ENCODE measurements at regions not wholly inside any gene's neighbourhood (a gene's known extent, or its start where the extent isn't known, plus 50 kb on each side); places are given as distances from the start of the nearest gene placed in this dataset.

DNA sequence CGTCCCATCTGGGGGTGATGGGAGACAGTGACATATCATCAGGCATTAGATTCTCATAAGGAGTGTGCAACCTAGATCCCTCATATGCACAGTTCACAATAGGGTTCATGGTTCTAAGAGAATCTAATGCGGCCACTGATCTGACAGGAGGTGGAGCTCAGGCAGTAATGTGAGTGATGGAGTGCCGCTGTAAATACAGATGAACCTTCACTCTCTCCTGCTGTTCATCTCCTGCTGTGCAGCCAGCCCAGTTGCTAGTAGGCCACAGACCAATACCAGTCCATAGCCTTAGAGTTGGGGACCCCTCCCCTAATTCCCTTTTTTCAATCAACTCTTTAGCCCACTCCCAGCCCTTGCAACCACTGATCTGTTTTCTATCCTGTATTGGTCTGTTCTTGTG, 581.1 kb upstream of the AUTS2 start:
- H3K9me2 ChIP-seq (ENCODE audit: insufficient read depth) = no peaks in the 10 kb centered on the region
- no peak overlapping the region for H3K4me3 ChIP-seq
- Mint-ChIP-seq H3K9me3 (peaks cover 94% of the 10 kb centered on the region), H3K4me1 (no peaks in the 10 kb centered on the region), H3K27ac (no peak overlapping the region), H3K36me3 (ENCODE audit: low read depth) (peaks cover 32% of the 10 kb centered on the region), H3K4me3 (no peak overlapping the region), H3K27me3 (ENCODE audit: insufficient read depth, low read depth, poor library complexity) (no peaks in the 10 kb centered on the region)
- ATAC-seq = no peak
- no peaks in the 10 kb centered on the region for H3K4me1 ChIP-seq (ENCODE audit: insufficient read depth)
- H3K79me2 ChIP-seq (replicated peaks; ENCODE audit: insufficient read depth) = no peaks in the 10 kb centered on the region
- no peaks in the 10 kb centered on the region for H3K36me3 ChIP-seq (ENCODE audit: insufficient read depth)
- H3K27ac ChIP-seq (ENCODE audit: low read depth) = no peak overlapping the region
- H3K4me2 ChIP-seq = no peak overlapping the region
- no peaks in the 10 kb centered on the region for H3K27me3 ChIP-seq (ENCODE audit: insufficient read depth)
- no peak overlapping the region for H2AFZ ChIP-seq
- H4K20me1 ChIP-seq (replicated peaks; ENCODE audit: insufficient read depth) = no peaks in the 10 kb centered on the region
- TF ChIP-seq ZNF114 (CRISPR knock-in tag; IDR thresholded peaks at IDR 0.05) (no peak), EZH2 (IDR thresholded peaks at IDR 0.05; ENCODE audit: low read depth, unreplicated experiment) (no peak), POLR2AphosphoS5 (IDR thresholded peaks at IDR 0.05; ENCODE audit: low read depth) (no peak), JUNB (IDR thresholded peaks at IDR 0.05; ENCODE audit: unreplicated experiment) (no peak), STAT1 (IDR thresholded peaks at IDR 0.05; ENCODE audit: unreplicated experiment) (no peak), NANOG (IDR thresholded peaks at IDR 0.05; ENCODE audit: borderline replicate concordance) (no peak), ZNF331 (CRISPR knock-in tag; IDR thresholded peaks at IDR 0.05; ENCODE audit: low read depth) (no peak), EZH2phosphoT487 (IDR thresholded peaks at IDR 0.05; ENCODE audit: unreplicated experiment) (no peak), CREB1 (CRISPR knock-in tag; IDR thresholded peaks at IDR 0.05; ENCODE audit: low read depth) (no peak)
- TF ChIP-seq, protein P1, sequence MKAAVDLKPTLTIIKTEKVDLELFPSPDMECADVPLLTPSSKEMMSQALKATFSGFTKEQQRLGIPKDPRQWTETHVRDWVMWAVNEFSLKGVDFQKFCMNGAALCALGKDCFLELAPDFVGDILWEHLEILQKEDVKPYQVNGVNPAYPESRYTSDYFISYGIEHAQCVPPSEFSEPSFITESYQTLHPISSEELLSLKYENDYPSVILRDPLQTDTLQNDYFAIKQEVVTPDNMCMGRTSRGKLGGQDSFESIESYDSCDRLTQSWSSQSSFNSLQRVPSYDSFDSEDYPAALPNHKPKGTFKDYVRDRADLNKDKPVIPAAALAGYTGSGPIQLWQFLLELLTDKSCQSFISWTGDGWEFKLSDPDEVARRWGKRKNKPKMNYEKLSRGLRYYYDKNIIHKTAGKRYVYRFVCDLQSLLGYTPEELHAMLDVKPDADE (IDR thresholded peaks at IDR 0.05) = no peak
- TF ChIP-seq, protein P2, sequence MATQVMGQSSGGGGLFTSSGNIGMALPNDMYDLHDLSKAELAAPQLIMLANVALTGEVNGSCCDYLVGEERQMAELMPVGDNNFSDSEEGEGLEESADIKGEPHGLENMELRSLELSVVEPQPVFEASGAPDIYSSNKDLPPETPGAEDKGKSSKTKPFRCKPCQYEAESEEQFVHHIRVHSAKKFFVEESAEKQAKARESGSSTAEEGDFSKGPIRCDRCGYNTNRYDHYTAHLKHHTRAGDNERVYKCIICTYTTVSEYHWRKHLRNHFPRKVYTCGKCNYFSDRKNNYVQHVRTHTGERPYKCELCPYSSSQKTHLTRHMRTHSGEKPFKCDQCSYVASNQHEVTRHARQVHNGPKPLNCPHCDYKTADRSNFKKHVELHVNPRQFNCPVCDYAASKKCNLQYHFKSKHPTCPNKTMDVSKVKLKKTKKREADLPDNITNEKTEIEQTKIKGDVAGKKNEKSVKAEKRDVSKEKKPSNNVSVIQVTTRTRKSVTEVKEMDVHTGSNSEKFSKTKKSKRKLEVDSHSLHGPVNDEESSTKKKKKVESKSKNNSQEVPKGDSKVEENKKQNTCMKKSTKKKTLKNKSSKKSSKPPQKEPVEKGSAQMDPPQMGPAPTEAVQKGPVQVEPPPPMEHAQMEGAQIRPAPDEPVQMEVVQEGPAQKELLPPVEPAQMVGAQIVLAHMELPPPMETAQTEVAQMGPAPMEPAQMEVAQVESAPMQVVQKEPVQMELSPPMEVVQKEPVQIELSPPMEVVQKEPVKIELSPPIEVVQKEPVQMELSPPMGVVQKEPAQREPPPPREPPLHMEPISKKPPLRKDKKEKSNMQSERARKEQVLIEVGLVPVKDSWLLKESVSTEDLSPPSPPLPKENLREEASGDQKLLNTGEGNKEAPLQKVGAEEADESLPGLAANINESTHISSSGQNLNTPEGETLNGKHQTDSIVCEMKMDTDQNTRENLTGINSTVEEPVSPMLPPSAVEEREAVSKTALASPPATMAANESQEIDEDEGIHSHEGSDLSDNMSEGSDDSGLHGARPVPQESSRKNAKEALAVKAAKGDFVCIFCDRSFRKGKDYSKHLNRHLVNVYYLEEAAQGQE (IDR thresholded peaks at IDR 0.05; ENCODE audit: unreplicated experiment) = no peak
- TF ChIP-seq, protein P3, sequence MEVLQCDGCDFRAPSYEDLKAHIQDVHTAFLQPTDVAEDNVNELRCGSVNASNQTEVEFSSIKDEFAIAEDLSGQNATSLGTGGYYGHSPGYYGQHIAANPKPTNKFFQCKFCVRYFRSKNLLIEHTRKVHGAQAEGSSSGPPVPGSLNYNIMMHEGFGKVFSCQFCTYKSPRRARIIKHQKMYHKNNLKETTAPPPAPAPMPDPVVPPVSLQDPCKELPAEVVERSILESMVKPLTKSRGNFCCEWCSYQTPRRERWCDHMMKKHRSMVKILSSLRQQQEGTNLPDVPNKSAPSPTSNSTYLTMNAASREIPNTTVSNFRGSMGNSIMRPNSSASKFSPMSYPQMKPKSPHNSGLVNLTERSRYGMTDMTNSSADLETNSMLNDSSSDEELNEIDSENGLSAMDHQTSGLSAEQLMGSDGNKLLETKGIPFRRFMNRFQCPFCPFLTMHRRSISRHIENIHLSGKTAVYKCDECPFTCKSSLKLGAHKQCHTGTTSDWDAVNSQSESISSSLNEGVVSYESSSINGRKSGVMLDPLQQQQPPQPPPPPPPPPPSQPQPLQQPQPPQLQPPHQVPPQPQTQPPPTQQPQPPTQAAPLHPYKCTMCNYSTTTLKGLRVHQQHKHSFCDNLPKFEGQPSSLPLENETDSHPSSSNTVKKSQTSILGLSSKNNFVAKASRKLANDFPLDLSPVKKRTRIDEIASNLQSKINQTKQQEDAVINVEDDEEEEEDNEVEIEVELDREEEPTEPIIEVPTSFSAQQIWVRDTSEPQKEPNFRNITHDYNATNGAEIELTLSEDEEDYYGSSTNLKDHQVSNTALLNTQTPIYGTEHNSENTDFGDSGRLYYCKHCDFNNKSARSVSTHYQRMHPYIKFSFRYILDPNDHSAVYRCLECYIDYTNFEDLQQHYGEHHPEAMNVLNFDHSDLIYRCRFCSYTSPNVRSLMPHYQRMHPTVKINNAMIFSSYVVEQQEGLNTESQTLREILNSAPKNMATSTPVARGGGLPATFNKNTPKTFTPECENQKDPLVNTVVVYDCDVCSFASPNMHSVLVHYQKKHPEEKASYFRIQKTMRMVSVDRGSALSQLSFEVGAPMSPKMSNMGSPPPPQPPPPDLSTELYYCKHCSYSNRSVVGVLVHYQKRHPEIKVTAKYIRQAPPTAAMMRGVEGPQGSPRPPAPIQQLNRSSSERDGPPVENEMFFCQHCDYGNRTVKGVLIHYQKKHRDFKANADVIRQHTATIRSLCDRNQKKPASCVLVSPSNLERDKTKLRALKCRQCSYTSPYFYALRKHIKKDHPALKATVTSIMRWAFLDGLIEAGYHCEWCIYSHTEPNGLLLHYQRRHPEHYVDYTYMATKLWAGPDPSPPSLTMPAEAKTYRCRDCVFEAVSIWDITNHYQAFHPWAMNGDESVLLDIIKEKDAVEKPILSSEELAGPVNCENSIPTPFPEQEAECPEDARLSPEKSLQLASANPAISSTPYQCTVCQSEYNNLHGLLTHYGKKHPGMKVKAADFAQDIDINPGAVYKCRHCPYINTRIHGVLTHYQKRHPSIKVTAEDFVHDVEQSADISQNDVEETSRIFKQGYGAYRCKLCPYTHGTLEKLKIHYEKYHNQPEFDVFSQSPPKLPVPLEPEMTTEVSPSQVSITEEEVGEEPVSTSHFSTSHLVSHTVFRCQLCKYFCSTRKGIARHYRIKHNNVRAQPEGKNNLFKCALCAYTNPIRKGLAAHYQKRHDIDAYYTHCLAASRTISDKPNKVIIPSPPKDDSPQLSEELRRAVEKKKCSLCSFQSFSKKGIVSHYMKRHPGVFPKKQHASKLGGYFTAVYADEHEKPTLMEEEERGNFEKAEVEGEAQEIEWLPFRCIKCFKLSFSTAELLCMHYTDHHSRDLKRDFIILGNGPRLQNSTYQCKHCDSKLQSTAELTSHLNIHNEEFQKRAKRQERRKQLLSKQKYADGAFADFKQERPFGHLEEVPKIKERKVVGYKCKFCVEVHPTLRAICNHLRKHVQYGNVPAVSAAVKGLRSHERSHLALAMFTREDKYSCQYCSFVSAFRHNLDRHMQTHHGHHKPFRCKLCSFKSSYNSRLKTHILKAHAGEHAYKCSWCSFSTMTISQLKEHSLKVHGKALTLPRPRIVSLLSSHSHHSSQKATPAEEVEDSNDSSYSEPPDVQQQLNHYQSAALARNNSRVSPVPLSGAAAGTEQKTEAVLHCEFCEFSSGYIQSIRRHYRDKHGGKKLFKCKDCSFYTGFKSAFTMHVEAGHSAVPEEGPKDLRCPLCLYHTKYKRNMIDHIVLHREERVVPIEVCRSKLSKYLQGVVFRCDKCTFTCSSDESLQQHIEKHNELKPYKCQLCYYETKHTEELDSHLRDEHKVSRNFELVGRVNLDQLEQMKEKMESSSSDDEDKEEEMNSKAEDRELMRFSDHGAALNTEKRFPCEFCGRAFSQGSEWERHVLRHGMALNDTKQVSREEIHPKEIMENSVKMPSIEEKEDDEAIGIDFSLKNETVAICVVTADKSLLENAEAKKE (CRISPR knock-in tag; IDR thresholded peaks at IDR 0.05) = no peak
- TF ChIP-seq, protein P4, sequence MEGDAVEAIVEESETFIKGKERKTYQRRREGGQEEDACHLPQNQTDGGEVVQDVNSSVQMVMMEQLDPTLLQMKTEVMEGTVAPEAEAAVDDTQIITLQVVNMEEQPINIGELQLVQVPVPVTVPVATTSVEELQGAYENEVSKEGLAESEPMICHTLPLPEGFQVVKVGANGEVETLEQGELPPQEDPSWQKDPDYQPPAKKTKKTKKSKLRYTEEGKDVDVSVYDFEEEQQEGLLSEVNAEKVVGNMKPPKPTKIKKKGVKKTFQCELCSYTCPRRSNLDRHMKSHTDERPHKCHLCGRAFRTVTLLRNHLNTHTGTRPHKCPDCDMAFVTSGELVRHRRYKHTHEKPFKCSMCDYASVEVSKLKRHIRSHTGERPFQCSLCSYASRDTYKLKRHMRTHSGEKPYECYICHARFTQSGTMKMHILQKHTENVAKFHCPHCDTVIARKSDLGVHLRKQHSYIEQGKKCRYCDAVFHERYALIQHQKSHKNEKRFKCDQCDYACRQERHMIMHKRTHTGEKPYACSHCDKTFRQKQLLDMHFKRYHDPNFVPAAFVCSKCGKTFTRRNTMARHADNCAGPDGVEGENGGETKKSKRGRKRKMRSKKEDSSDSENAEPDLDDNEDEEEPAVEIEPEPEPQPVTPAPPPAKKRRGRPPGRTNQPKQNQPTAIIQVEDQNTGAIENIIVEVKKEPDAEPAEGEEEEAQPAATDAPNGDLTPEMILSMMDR (conservative IDR thresholded peaks at IDR 0.05; ENCODE audit: low read depth in 2 of 2) = no peak
- no peak for DNase-seq (ENCODE audit: low spot score)
- H3F3A ChIP-seq (replicated peaks; ENCODE audit: low read depth) = no peaks in the 10 kb centered on the region
